GF-D8 (cell line): ENCODE measurements at regions not wholly inside any gene's neighbourhood (a gene's known extent, or its start where the extent isn't known, plus 50 kb on each side); places are given as distances from the start of the nearest gene placed in this dataset.

ENCODE experiments used
- DNase-seq: peaks from one replicate; lab custom pipeline; 2025; lab: John Stamatoyannopoulos, UW

DNA sequence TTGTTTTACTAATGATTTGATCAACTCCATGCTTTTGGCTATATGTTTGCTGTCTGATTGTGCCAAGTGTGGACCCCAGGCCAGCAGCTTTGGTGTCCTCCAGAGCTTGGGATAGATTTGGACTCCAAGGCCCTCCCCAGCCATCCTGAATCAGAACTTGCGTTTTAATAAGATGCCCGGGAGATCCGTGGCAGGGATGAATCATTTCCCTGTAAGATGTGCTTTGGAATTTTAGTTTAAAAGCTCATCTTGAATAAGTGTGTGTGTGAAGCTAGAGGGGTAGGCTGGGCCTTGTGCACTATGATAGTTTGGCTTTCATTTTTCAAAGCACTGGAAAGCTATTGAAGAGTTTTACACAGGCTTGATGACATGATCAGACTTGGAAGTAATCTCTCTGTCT, 66.2 kb upstream of the SDK1 start:
- no peak for DNase-seq

DNA sequence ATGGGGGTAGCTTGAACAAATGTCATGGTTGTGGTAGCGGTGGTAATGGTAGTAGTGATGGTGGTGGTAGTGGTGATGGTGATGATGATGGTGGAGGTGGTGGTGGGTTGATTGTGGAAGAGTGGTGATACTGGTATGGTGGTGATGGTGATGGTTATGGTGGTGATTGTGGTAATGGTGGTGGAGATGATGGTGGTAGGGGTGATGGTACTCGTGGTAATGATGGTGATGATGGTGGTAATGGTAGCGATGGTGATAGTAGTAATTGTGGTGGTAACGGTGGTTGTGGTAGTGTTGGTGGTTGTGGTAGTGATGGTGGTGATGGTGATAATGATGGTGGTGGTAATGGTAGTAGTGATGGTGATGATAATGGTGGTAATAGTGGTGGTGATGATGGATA, 65.7 kb upstream of the SDK1 start:
- DNase-seq = no peak

DNA sequence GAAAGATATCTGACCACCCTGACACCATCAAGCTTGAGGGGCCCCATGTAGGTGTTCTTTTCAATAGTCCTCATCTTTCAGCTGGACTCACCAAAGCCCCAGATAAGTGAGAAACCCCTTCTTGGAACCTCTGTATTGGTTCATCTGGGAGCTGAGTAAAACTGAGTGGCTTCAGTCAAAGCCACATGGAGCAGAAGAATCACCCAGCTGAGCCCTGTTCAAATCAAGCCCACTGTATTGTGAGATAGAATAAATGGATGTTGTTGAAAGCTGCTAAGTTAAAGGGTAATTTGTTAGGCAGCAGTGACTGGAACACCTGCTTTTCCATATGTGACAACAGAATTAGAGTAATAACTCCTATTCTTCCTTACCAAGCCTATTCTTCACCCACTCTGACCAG, 64.8 kb upstream of the SDK1 start:
- DNase-seq = no peak

DNA sequence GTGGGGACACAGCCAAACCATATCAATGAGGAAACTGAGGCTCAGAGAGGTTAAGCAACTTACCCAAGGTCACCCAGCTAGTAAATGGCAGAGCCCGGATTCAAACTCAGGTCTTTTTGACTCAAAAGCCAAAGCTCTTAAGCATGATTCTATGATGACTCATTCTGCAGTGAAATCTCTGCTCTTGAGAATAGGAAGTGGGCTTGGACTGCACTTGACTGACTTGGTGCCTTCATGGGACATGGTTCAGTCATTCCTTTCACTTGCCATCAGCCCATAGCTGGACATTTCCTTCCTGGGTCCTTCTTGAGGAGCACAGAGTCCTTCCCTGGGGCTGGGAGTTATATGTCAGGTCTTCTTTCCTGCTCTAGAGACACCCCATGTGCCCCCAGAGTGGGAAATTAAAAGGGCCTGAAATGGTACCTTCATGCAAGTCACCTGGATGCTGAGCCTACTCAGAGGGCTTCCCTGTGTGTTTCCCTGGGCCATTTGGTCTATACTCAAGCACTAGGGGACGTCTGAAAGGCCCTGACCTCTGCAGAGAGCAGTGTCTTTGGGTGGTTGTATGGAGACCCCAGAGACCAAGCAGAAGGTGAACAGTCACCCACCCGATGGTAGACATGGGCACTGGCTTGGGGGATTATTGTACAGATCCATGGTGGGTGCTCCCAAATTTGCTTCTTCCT, 62.4 kb upstream of the SDK1 start:
- DNase-seq = no peak

DNA sequence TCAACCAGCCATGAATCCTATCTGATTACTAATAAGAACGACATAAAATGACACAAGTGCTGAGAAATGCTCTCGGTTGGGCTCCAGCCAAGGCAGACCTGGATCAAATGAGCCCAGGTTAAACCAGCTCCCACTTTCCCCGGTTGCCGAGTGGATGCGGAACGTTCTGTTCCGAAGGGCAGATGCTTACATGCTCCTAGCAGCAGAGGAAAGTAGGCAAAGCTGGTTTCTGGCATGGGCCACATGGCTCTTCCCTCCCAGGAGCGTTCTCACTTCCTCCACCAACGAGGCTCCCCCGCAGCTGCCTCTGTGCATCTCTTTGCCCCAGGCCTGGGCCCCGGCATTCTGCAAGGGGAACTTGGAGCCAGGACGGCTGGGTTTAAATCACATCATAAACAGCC, 61.8 kb upstream of the SDK1 start:
- no peak for DNase-seq

DNA sequence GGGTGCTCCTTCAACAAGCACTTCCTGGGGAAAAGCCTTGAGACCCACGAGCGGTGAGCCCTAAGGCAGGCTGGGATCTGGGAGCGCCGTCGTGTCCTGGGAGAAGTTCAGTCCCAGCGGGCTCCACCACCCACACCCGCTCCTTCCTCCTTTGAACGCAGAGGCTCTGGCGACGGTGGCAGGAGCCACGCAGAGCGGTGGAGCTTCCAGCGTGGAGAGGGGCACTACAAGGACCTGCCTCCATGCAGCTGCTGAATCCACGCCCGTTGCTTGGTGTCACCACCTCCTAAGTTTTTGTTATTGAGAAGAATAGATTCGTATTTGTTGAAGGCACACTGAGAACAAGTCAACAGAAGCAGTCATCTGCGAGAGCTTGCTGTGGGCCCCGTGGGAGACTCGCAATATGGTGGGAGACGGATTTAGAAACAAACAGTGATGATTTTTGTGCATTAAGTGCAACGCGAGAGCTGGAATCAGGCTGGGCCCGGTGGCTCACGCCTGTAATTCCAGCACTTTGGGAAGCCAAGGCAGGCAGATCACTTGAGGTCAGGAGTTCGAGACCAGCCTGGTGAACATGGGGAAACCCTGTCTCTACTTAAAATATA, 60.1 kb upstream of the SDK1 start:
- no peak for DNase-seq

DNA sequence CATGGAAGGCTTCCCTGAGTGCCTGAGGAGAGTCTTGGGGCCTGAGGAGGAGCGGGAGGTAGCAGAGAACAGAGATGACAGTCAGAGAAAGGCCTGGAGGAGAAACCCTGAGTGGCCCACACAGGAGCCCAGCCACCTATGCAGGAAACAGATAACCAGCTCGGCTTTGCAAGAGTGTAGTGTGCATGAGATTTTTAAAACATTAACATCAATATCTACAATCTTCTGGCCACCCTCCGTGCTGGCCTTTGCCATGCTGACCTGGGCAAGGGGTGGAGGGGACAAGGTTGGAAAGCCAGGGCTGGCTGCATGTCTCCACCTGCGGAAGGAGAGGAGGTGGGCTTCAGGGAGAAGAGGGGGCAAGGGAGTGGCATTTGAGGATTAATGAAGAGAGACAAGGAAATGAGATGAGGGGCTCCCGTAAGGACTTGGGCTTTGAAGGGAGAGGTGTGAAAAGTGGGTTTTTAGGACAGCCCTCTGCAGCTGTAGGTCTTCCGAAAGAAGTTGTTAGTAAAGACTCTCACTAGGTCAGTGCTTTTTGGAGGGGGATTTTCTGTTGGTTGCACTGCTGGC, 59.3 kb upstream of the SDK1 start:
- no peak for DNase-seq

DNA sequence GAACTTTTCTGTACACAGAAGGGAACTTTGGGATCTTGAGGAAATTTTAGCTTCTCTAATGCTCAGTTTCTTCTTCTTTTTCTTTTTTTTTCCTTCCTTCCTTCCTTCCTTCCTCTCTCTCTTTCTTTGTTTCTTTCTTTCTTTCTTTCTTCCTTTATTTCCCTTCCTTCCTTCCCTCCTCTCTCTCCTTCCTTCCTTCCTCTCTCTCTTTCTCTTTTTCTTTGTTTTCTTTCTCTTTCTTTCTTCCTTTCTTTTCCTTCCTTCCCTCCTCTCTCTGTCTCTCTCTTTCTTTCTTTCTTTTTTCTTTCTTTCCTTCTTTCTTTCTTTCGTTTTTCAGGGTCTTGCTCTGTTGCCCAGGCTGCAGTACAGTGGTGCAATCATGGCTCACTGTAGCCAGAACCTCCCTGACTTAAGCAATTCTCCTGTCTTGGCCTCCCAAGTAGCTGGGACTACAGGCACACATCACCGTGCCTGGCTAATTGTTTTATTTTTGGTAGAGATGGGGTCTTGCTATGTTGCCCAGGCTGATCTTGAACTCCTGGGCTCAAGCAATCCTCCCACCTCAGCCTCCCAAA, 58.6 kb upstream of the SDK1 start:
- DNase-seq = no peak

DNA sequence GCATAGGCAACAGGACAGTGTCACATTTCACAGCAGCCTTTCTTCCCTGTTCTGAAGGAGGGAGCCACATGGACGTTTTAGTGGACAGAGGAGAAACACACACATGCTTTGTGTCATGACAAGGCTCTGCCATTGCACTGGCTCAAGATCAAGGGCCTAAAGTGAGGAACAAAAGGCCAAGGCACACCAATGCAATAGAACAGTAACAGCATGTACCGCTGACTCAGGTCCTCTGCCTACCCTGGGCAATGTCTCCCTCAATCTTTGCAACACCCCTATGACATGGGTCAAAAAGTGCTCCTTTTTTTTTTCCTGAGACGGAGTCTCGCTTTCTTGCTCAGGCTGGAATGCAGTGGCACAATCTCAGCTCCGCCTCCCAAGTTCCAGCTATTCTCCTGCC, 57.8 kb upstream of the SDK1 start:
- no peak for DNase-seq

DNA sequence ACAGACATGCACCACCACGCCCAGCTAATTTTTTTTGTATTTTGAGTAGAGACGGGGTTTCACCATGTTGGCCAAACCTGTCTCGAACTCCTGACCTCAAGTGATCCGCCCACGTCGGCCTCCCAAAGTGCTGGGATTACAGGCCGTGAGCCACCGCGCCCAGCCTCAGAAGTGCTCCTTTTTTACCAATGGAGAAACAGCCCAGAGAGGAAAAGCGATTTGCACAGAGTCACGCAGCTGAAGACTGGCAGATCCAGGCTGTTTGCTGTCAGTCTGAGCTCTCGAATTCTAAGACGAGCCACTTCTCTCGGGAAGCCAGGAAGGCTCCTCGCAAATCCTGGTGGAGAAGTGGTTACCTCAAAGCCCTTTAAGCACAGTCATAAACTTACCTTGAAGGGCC, 57.4 kb upstream of the SDK1 start:
- no peak for DNase-seq

DNA sequence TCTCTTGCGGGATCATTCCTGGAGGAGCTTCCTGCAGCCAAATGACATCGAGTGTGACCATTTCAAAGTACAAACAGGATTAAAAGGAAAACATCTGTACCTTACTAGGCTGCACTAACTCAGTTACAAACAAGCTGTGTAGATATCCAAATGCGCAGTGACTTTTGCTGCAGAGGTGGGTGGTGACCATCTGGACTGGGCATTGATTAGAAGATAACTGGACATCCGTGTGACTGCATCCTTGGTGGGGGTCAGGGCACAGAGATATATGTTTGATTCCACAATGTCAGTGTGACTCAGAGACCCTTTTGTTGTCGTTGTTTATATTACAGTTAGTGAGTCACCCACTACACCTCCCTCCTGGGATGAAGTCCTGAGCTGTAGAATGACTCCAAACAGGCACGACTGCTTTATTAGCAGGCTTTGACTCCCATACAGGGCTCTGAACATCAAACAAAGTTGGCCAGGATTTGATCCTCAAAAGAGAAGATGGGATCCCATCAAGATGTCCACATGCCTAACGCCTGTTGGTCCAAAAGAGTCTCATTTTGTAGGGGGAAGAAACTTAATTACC, 56.7 kb upstream of the SDK1 start:
- no peak for DNase-seq

DNA sequence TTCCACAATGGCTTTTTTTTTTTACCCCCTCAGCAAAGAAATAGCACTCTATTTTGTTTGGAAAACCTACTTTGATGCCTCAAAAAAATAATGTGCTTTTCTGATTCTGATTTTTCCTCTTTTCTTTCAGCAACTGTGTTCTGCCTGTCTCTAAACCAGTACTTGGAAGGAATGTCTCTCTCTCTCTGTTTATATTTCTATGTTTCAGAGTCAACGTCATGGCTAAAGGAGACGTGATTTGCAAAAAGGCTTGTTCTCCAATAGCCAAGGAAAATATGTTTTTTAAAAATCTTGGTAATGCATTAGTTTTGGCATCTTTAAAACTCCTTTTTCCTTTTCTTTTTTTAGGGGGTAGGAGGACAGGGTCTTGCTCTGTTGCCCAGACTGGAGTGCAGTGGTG, 56.0 kb upstream of the SDK1 start:
- DNase-seq = no peak

DNA sequence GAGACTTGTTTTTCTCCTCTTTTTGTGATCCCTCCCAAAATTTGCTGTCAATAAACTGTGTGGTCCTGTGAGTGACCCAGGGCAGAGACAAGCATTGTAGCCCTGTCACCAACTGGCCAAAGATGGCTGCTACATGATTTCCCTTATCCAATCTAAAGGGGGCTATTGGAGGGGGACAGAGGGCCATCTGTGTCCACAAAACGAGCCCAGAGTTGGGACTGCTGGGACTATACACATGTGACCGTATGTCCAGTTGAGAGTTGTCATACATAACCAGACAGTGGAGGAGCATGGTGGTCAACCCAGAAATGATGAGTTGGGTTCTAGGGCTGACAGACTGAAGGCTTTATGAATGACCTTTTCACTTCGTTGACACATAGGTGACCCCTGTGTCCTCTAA, 55.3 kb upstream of the SDK1 start:
- DNase-seq = no peak

DNA sequence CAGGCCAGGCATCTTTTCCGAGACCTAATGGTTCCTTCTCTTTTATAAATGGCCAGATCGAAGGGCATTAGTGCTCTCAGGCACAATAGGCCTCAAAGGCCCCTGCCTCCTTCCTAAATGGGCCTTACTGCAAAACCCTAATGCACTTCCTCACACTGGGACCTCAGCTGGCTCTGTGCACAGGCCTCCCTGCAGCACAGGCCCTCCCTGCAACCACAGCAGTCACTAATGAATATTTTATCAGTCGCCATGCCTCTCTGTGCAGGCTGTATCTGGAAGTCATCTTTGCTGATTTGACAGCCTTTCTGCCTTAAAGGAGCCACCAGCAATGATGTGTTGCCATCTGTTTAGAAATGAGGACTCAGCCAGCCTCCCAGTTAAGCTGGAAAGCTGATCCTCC, 54.9 kb upstream of the SDK1 start:
- DNase-seq = no peak

DNA sequence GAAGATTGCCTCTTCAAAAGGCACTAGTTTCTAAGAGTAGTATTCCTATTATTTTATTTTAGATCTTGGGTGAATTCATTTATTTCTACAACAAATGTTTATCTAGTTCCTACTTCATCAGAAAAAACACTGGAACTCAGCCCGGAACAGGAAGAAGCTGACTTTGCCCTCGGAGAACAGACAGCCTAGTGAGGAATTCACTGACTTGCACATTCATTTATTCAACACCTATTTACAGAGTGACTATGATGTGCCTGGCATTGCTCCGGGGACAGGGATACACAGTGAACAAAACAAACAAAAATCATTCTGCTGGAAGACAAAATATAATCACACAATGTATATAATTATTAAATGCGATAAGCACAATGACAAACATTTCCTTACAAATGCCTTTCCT, 54.4 kb upstream of the SDK1 start:
- DNase-seq = no peak

DNA sequence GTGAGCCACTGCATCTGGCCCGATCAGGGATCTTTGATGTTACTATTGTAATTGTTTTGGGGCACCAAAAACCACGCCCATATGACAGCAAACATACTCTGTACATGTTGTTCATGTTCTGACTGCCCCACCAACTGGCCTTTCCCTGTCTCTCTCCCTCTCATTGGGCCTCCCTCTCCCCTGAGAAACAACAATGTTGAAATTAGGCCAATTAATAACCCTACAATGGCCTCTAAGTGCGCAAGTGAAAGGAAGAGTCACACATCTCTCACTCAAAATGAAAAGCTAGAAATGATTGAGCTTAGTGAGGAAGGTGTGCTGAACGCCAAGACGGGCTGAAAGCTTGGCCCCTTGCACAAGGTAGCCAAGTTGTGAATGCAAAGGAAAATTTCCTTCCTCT, 50.3 kb upstream of the SDK1 start:
- no peak for DNase-seq
